CD14-positive monocyte (primary cell): ENCODE measurements at regions not wholly inside any gene's neighbourhood (a gene's known extent, or its start where the extent isn't known, plus 50 kb on each side); places are given as distances from the start of the nearest gene placed in this dataset.
A peak's percentile ranks its signal among the peaks of the same experiment; 100 is the strongest.

ENCODE experiments used
- DNase-seq, 3 donors: peaks; one replicate each; pipeline ENCODE4 v3.0.0-alpha.2; 2011 to 2022
- H2AFZ ChIP-seq: 2 replicates; pipeline ENCODE4 v1.6.0; 2012; ENCODE audit warnings: mild to moderate bottlenecking, low read depth, low read length, inconsistent platforms; ENCODE audit not compliant: insufficient read depth, poor library complexity, severe bottlenecking
- H3K27ac ChIP-seq, 2 donors: 1 replicate in 1 of 2; 2 replicates in 1 of 2; pipeline ENCODE4 v1.5.1; 2012 to 2013; ENCODE audit warnings: low read length in 2 of 2, control low read depth in 1 of 2, inconsistent platforms in 1 of 2, low read depth in 1 of 2, mild to moderate bottlenecking in 1 of 2
- H3K27me3 ChIP-seq, 2 donors: one replicate each; pipeline versions ENCODE4 v1.6.0 to v1.6.1; 2011 to 2013; ENCODE audit warnings: low read length in 2 of 2; ENCODE audit not compliant: control insufficient read depth in 2 of 2, insufficient read depth in 2 of 2
- H3K36me3 ChIP-seq, 2 donors: replicated peaks in 1 of 2; 1 replicate in 1 of 2; 2 replicates in 1 of 2; pipeline versions ENCODE4 v1.5.1 to v1.6.1; 2012 to 2013; ENCODE audit warnings: low read length in 2 of 2, control low read depth in 1 of 2, inconsistent platforms in 1 of 2, mild to moderate bottlenecking in 1 of 2; ENCODE audit not compliant: insufficient read depth in 2 of 2, control insufficient read depth in 1 of 2
- H3K4me1 ChIP-seq, 2 donors: 1 replicate in 1 of 2; 2 replicates in 1 of 2; pipeline versions ENCODE4 v1.5.1 to v1.6.1; 2012 to 2013; ENCODE audit warnings: low read length in 2 of 2, control low read depth in 1 of 2, inconsistent platforms in 1 of 2, mild to moderate bottlenecking in 1 of 2, moderate library complexity in 1 of 2; ENCODE audit not compliant: insufficient read depth in 2 of 2, control insufficient read depth in 1 of 2
- H3K4me2 ChIP-seq: replicated peaks from 2 replicates; pipeline ENCODE3; 2012; ENCODE audit warnings: low read length, moderate library complexity, mild to moderate bottlenecking; ENCODE audit not compliant: poor library complexity, severe bottlenecking; ENCODE audit errors: extremely low read depth
- H3K4me3 ChIP-seq, 3 experiments: fragments of 200-600 bp in 1 of 3; sonication (generic) in 1 of 3; replicated peaks in 1 of 3; 1 replicate in 2 of 3; 2 replicates in 1 of 3; pipeline ENCODE4 v1.5.1; 2011 to 2013; ENCODE audit warnings: low read length in 3 of 3, mild to moderate bottlenecking in 3 of 3, control low read depth in 2 of 3, low read depth in 2 of 3, inconsistent platforms in 1 of 3, moderate library complexity in 1 of 3
- H3K79me2 ChIP-seq: 2 replicates; pipeline ENCODE4 v1.6.0; 2012; ENCODE audit warnings: mild to moderate bottlenecking, control low read depth, inconsistent platforms, low read length, moderate library complexity; ENCODE audit not compliant: insufficient read depth
- H3K9ac ChIP-seq: 2 replicates; pipeline ENCODE4 v1.6.0; 2017; ENCODE audit warnings: low read length, mild to moderate bottlenecking; ENCODE audit not compliant: insufficient read depth, poor library complexity, severe bottlenecking
- H3K9me3 ChIP-seq, 2 donors: replicated peaks in 1 of 2; 1 replicate in 1 of 2; 2 replicates in 1 of 2; pipeline versions ENCODE4 v1.5.1 to v1.6.1; 2012 to 2013; ENCODE audit warnings: low read length in 2 of 2, control low read depth in 1 of 2; ENCODE audit not compliant: control insufficient read depth in 1 of 2, insufficient read depth in 1 of 2
- H4K20me1 ChIP-seq: 2 replicates; pipeline ENCODE4 v1.6.0; 2012; ENCODE audit warnings: mild to moderate bottlenecking, low read length, control low read depth, moderate library complexity; ENCODE audit not compliant: insufficient read depth
- H3K27ac Mint-ChIP-seq, 7 donors: one replicate each; pipeline ENCODE4 v1.8.0; 2020; ENCODE audit warnings: mild to moderate bottlenecking in 7 of 7, mixed read lengths in 7 of 7, moderate library complexity in 6 of 7, inconsistent platforms in 2 of 7
- H3K27me3 Mint-ChIP-seq, 3 donors: one replicate each; pipeline ENCODE4 v1.8.0; 2021 to 2022; ENCODE audit warnings: low read depth in 3 of 3, mild to moderate bottlenecking in 3 of 3, mixed read lengths in 3 of 3, moderate library complexity in 3 of 3, inconsistent platforms in 1 of 3
- H3K36me3 Mint-ChIP-seq, 2 donors: one replicate each; pipeline ENCODE4 v1.8.0; 2020; ENCODE audit warnings: mixed read lengths in 2 of 2, inconsistent platforms in 1 of 2, mild to moderate bottlenecking in 1 of 2
- H3K4me1 Mint-ChIP-seq: one replicate; pipeline ENCODE4 v1.8.0; 2020; ENCODE audit warnings: mild to moderate bottlenecking, mixed read lengths
- H3K4me3 Mint-ChIP-seq, 2 donors: one replicate each; pipeline ENCODE4 v1.8.0; 2020; ENCODE audit warnings: mild to moderate bottlenecking in 2 of 2, mixed read lengths in 2 of 2, moderate library complexity in 1 of 2
- H3K9me3 Mint-ChIP-seq, 7 donors: one replicate each; pipeline ENCODE4 v1.8.0; 2020 to 2022; ENCODE audit warnings: mixed read lengths in 7 of 7, mild to moderate bottlenecking in 6 of 7, moderate library complexity in 6 of 7, inconsistent platforms in 2 of 7
- WGBS: methylation state at CpG from one replicate; pipeline ENCODE4 v1.1.5; 2013; ENCODE audit warnings: missing lambda C conversion rate; ENCODE audit not compliant: insufficient coverage; 5-methylcytosine and 5-hydroxymethylcytosine counted together
- intact Hi-C, 2 donors: fragments of 100-400 bp; cut with micrococcal nuclease; formaldehyde crosslinking; loops; one replicate each; pipeline versions ENCODE4 v1.15.0 to v1.15.1; 2023
- TF ChIP-seq, protein P1 (sequence below): fragments of 200-600 bp; IDR thresholded peaks from one replicate; pipeline ENCODE4 v1.8.0; 2022; ENCODE audit warnings: antibody characterized with exemption, mild to moderate bottlenecking

DNA sequence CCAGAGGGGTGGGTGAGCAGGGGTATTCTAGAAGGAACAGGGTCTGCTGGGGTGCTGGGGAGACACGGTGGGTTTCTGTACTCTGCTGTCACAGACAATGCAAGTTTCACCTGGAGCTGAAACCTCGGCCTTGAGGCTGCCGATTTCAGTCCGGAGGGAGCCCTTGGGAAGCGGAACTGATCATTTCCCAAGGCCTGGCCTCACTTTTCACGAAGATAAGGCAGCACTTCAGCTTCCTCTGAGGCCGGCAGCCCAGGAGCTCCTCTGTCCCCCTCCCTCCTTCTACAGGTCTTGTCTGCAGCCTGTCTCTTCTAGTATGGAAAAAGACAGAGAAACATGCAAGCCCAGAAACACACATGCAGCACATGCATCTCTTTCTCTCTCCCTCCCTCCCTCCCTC, 242.1 kb downstream of the CDC5L start:
- H3K9me3 ChIP-seq, result no peaks in the 10 kb centered on the region
- WGBS, result 62% methylated on average over 7 of the region's 7 CpGs
- peaks cover 56% of the 10 kb centered on the region for H3K4me1 Mint-ChIP-seq
- H3K9ac ChIP-seq, result no peak overlapping the region
- H2AFZ ChIP-seq, result peak overlapping the region; percentile 61
- H3K9me3 Mint-ChIP-seq, result peaks cover 0 to 2% (median 0%) of the 10 kb centered on the region in 7 donors
- H4K20me1 ChIP-seq, result no peaks in the 10 kb centered on the region
- H3K27ac ChIP-seq, result peak overlapping the region in 1 of 2 donors; percentile 16
- peak in 1 of 3 donors; percentile 19 for DNase-seq
- intact Hi-C loops, result loop anchor here (10.0 kb wide), 2 partner anchors 155 to 1075 kb away; no protein-coding TSS in a partner anchor
- no peak overlapping the region for H3K4me2 ChIP-seq
- TF ChIP-seq, protein P1, sequence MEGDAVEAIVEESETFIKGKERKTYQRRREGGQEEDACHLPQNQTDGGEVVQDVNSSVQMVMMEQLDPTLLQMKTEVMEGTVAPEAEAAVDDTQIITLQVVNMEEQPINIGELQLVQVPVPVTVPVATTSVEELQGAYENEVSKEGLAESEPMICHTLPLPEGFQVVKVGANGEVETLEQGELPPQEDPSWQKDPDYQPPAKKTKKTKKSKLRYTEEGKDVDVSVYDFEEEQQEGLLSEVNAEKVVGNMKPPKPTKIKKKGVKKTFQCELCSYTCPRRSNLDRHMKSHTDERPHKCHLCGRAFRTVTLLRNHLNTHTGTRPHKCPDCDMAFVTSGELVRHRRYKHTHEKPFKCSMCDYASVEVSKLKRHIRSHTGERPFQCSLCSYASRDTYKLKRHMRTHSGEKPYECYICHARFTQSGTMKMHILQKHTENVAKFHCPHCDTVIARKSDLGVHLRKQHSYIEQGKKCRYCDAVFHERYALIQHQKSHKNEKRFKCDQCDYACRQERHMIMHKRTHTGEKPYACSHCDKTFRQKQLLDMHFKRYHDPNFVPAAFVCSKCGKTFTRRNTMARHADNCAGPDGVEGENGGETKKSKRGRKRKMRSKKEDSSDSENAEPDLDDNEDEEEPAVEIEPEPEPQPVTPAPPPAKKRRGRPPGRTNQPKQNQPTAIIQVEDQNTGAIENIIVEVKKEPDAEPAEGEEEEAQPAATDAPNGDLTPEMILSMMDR, result no peak
- H3K4me1 ChIP-seq, result peaks cover 46 to 55% of the 10 kb centered on the region in 2 donors
- H3K36me3 ChIP-seq, result no peaks in the 10 kb centered on the region
- peak overlapping the region; percentile 20 to 39 for H3K4me3 Mint-ChIP-seq
- H3K27me3 Mint-ChIP-seq, result peaks cover 1 to 8% (median 1%) of the 10 kb centered on the region in 3 donors
- no peaks in the 10 kb centered on the region for H3K27me3 ChIP-seq
- H3K79me2 ChIP-seq, result no peaks in the 10 kb centered on the region
- peak overlapping the region in 1 of 7 donors; percentile 72 for H3K27ac Mint-ChIP-seq
- no peak overlapping the region for H3K4me3 ChIP-seq
- H3K36me3 Mint-ChIP-seq, result no peaks in the 10 kb centered on the region

DNA sequence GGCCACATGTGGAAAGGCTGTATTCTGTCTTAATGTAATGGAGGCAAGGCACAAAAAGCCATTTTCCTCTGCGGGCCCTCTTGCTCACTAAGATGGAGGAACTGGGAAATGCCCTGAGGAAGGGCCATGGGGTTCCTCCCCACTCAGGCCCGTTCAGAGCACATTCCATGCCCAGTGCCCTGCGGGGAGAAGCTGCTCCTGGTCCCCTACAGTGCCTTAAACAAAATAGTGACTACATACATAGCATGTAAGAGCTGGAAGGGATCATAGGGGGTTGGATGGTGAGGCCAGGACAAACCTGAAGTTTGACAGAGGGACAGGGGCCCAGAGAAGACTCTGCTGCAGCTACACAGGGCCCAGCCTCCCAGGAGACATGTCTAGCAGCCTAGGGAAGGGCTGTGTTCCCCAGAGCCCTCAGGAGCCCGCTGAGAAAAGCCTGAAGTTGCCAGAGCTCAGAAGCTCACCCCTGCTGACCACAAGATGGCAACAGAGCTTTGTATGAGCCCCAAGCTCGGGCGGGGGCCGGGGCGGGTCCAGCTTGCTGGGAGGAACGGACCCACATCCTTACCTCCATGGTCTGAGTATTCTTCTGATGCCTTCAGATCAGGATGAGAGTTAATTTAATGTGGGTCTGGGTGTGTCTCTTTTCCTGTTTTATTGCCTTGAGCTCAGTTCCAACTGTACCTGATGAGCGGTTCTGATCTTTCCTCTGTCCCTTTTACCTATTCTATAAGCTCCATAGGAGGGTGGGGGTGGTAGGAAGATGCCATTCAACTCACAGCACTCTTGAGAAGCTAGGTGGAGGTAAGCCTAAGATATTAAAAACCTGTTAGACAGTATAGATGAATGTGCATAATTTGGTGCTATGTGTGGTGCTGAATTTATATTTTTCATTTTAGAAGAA, 242.9 kb downstream of the CDC5L start:
- H3K36me3 ChIP-seq, result no peaks in the 10 kb centered on the region
- no peaks in the 10 kb centered on the region for H3K9me3 ChIP-seq
- H3K4me3 ChIP-seq, result no peak overlapping the region
- peak overlapping the region in 1 of 7 donors; percentile 36 for H3K27ac Mint-ChIP-seq
- 0% methylated on average over 1 of the region's 10 CpGs for WGBS
- no peaks in the 10 kb centered on the region for H4K20me1 ChIP-seq
- H3K4me1 Mint-ChIP-seq, result peaks cover 56% of the 10 kb centered on the region
- H3K9me3 Mint-ChIP-seq, result peaks cover 0 to 2% (median 0%) of the 10 kb centered on the region in 7 donors
- intact Hi-C loops, result loop anchor here in 1 of 2 donors (10.0 kb wide), 1 partner anchor 1074 kb away; no protein-coding TSS in a partner anchor
- no peaks in the 10 kb centered on the region for H3K79me2 ChIP-seq
- peaks cover 49 to 56% of the 10 kb centered on the region in 2 donors for H3K4me1 ChIP-seq
- DNase-seq, result peak; percentile 19 to 54 (median 34)
- H2AFZ ChIP-seq, result peak overlapping the region; percentile 61
- peak overlapping the region in 1 of 2 donors; percentile 5 for H3K4me3 Mint-ChIP-seq
- H3K27me3 ChIP-seq, result no peaks in the 10 kb centered on the region
- TF ChIP-seq, protein P1, result peak; percentile 55
- H3K9ac ChIP-seq, result no peak overlapping the region
- H3K4me2 ChIP-seq, result no peak overlapping the region
- H3K27ac ChIP-seq, result no peak overlapping the region
- peaks cover 0 to 11% (median 1%) of the 10 kb centered on the region in 3 donors for H3K27me3 Mint-ChIP-seq
- H3K36me3 Mint-ChIP-seq, result no peaks in the 10 kb centered on the region
